HK-2 (cell line): ENCODE measurements at regions not wholly inside any gene's neighbourhood (a gene's known extent, or its start where the extent isn't known, plus 50 kb on each side); places are given as distances from the start of the nearest gene placed in this dataset.

ENCODE experiments used
- DNase-seq: peaks from one replicate; pipeline ENCODE4 v3.0.0-alpha.2; 2018; ENCODE audit not compliant: unreplicated experiment

DNA sequence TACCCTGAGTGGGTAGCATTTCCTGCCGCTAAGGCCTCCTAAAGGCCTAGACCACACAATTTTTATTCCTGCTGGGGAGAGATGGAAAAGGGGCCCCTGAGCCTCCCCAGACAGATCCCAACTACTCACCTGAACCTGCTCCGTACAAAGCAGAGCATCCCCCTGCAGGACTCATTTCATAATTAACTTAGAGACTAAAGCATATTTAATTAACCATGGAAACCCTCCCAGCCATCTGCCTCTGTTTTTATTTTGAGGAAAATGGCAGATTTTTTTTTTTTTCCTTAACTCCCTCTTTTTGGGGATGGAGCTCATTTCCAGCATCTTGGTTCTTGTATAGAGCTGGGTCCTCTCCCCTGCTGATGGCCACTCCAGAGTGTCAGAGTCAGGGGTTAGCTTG lies 96.5 kb upstream of the CRHR1 start:
- DNase-seq = no peak

DNA sequence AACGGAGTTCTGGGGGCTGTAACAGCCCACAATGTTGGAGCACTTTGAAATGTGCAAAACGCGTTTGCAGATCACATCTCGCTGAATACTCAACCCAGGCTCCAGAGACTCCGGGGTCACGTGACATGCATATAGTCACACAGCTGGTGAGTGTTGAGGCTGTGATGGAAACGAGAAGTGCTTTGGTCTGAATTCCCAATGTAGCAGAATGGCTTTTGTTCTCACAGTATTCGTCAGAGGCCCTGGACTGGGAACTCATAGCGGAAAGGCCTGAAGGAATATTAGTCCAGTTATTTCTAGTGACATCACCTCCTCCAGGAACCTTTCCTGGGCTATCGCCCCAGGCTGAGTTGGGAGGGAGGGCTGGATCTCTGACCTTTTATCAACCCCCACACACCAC lies 95.8 kb upstream of the CRHR1 start:
- no peak for DNase-seq

DNA sequence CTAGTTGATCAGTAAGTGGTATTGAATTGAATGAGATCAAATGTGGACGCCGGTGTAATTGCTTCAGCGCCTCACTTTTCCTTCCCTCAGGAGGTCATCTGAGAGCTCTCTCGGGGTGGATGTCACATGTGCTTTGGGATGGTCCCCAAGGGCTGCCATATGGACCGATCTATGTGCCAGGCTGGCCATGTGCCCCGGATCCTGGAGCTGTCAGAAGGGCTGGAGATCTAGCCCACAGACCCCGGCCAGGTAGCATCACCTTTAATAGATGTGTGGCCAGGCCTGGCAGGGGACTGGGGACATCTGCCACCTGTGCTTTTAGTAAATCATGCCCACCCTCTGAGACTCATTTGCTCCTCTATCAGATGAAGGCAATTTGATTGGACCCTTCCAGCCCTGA lies 95.3 kb upstream of the CRHR1 start:
- no peak for DNase-seq

DNA sequence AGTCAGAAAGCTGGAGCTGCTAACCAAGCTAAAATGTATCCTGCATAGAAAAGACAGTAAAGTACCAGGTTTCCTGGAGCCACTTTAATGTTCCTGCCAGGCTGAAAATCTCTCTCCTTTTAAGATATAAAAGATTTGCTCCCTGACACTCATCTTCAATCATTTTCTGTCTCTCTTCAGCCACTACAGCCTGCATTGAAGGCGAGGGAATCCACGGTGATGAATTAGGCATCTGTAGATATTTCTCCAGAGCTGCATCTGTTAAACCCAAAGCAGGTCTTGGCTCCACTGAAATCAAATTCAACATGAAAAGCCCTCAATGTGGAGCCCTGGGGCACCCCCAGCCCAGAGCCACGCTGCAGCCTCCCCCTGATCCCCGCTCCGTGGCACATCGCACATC lies 94.7 kb upstream of the CRHR1 start:
- no peak for DNase-seq

DNA sequence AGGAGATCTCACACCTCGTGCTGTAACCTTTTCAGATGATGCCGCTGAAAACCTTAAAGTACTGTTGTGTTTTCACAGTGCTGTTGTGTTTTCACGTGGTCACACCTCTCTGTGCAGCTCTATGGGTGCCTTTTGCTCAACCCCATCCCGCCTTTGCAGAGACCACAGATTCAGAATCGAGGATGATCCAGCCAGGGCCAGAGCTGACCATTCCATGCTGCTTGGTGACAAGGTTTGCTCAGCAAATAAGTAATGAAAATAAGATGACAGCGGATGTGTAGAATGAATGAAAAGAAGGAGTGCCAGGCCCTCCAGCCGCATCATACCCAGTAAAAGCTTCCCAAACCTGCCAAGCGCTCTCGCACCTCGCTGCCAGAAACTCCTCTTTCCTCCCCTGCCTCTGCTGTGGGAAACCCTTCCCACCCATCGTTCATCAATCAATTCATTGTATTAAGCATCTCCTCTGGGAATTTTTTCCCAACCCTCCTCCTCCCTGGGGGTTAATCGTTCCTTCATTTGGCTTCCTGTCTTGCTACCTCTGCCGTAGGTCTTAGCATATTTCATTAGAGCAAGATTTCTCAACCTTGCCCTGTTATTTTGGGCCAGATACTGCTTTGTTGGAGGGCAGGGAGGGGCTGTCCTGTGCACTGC lies 93.4 kb upstream of the CRHR1 start:
- DNase-seq = no peak

DNA sequence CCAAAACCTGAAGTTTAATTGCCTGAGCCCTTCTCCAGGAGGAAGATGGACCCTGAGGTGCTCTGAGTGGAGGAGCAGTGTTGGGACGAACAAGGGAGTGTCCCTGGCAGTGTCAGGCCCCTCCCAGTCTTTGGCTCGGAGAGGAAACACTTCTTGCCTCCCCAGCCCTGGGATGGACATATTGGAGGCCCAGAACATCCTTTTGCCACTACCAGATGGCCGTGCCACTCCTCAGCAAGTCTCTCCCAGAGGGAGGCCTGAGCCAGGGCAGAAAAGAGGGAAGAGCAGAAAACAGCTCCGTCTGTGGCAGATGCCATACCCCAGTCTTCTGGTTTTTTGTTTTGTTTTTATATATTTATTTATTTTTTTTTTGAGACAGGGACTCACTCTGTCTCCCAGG lies 91.5 kb upstream of the CRHR1 start:
- DNase-seq = no peak

DNA sequence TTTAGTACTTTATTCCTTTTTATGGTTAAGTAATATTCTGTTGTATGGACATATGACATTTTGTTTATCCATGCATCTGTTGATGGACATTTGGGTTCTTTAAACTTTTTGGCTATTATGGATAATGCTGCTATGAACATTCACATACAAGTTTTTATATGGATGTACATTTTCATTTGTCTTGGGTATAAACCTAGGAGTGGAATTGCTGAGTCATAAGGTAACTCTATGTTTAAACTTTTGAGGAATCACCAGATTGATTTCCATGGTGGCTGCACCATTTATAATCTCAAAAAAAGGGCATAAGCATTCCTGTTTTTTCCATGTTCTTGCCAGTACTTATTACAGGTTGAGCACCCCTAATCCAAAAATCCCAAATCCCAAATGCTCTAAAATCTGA lies 90.3 kb upstream of the CRHR1 start:
- no peak for DNase-seq

DNA sequence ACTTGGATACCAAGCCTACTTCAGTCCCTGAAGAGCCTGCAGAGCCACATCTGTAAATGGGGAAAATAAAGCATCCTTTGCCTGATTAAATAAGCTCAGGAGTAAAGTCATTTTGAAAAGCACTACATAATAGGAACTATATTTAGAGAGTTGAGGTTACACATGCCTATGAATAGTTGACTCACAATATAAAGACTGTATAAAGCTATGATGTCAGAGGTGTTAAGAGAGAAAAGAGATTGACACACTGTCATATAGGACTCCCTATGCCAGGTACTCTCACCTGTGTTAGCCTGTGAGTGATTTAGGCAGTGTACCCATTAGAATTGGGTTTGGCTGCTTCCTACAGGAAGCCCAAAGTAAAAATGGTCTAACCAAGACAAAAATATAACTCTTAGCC lies 87.7 kb upstream of the CRHR1 start:
- DNase-seq = no peak

DNA sequence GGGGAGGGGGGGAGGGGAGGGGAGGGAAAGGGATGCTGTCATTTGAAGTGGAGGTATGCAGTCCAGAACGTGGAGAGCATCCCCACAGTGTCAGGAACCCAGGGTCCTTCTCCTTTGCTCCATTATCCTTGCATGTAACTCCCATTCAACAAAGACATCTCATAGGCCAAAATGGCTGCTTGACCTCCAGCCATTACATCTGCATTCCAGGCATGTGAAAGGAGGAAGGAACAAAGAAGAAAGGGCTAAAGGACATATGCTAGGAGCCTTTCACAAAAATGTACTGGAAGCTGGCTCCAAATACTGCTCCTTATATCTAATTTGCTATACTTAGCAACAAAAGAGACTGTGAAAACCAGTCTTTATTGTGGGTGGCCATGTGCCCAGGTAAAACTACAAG lies 87.0 kb upstream of the CRHR1 start:
- DNase-seq = no peak

DNA sequence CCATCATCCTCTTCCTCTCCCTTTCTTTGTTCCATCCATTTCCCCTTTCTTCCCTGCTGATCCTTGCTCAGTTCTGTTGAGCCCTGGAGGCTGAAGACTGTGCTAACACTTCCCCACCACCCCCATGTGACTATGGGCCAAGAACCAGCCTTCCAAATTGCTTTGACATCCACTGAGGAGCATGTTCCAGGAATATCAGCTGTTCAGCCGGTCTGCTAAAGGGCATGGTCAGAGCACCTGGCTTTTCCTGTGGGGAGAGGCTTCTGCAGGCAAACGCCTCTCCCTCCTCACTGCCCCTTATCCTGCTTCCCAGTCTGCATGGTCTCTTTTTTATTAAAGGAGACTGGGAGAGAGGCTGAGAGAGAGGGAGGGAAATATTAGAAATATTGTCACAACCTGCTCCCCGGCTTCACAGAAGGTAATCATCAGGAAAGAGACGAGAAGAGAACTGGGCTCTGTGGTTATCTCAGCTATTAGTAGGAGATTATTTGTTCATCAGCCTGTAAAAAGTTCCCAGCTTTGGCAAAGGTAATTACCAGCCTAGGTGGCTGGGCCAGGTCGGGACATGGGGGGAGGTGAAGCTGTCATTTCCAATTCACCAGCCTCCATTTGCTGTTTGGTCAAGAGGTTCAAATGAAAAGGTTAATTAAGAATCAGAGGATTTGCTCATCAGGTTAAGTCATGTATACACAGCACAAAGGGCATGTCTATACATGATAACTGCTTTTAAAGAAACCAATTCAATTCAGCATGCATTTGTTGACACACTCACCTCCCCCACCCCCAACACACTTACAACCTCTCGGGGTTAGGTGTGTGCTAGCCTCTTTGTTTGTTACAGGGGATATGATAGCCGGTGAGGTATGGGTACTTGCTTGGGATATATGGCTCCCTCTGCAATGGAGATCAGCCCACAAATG lies 83.7 kb upstream of the CRHR1 start:
- DNase-seq = no peak

DNA sequence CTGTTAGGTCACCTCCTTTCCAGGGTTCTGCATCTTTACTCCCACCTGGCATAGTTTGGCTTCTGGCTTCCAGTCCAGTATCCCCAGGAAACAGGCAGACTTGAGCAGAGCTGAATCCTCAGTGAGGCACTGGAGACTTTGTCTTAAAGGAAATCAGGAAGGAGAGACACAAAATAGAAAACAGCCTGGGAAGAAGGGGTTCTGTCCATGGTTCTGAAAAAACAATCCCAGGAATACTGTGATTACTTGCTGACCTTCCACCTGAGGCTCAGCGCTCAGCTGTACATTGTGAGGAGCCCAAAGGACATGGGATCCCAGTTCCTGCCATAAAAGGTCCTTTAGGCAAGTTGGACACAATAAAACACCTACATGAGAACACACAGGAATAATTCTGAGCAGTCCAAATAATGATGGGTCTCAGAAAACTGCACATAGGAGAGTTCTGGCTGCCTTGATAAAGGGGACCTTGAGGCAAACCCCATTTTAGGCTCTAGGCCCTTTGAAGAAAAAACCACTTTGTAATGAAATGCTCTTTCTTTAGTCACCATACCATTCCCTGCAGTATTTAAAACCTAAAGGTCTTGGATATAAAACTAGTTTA lies 81.4 kb upstream of the CRHR1 start:
- no peak for DNase-seq

DNA sequence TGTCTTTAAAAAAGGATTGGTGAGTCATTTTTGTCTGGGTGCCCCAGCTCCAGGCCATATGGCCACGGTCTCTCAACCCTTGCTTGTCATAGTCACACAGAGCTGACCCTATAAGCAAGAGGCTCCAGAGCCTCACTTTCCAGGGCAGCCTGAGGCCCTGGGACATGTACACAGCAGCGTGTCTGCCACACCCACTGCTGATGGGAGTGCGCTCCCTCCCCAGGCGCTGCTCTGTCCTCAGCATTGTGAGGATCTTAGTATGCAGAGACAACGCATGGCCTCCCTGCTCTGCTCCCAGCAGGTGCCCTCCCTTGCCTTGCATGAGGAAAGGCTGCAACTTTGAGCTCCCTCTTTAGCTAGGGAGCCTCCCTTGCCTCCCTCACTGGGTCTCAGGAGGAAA lies 80.8 kb upstream of the CRHR1 start:
- no peak for DNase-seq

DNA sequence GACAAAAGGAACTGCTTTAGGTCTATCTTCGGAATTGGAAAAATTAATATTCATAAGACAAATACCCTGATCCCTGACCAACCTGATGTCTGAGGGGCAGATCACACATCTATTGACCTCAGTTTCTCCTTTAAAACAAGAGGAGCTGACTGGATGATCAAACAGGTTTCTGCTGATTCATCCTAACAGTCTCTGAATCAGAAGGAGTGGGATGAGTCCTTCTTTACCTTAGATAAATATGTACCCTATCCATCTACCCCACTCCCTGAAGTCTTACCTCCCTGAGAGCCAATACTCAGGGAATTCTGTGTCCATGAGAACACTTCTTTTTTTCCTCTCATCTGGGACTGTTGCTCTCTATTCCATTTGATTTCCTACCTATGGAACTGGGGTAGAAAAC lies 80.3 kb upstream of the CRHR1 start:
- no peak for DNase-seq

DNA sequence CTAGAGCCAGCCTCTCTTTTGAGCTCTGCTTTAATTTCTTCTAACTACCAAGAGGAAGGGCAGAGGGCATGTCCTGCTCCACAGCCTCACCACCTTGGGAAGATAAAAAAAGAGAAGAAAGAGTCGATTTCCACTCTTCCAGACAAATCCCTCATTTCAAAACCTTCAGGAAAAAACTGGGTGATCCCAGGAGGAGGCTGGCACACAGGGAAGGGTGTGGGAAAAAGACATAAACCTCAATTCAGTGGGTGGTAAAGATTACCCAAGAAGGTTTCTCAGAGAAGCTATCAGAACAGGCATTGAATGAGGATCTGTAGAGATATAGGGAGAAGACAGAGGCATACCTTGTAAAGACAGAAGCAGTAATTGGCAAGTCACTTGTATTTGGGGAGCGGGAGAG lies 79.9 kb upstream of the CRHR1 start:
- no peak for DNase-seq

DNA sequence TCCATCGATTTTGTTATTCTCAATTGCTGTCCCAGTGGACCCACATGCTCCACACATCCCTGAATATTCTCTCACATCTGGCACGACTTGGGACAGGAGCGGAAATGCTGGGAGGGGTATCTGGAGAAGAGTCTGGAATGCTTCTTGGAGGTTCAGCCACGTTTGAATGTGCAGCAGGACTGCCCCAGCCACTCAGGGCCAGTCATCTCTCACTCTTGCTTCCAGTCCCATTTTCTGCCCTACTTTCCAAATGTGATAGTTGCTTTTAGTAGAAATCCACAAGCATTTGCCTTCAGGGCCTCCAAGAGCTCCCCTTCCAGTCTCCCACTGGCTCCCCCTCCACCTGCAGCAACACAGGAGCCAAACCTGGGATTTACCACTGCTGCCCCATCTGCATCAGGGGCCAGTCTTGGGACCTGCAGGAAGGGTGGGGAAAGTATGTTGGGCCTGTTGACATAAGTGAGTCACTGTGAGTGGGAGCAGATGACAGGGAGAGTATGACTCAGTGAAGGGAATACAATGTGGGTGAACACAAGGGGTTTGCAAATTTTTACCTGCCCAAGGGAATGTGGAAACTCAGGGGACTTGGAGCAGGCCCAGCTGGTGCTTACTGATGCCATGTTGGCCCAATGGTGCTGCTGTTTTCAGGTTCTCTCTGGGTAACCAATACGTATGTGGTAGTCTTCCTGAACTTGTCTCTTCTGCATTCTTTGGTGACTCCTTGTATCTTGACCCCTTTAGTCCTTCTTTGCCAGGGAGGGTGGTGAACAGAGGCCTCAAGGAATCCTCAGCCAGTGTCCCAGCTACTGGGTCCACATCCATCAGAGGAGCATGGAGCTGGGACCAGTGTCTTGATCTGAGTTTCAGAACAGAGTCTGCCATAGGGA lies 78.8 kb upstream of the CRHR1 start:
- DNase-seq = peak; percentile 13

DNA sequence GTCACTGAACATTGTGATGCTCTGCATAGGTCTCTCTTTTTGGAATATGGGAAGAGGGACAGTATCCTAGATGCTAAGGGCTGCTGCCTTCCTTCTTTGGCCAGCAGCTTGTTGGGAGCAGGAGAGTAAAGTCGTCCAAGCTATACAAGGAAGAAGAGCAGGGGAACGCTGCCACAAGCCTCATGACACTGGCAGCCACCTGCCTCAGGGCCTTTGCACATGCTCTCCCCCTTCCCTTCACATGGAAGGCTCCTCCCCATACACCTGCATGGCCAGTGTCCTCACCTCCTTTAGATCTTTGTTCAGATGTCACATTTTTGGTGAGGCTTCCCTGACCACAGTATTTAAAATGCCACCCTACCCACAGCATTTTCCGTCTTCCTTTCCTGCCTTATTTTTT lies 78.1 kb upstream of the CRHR1 start:
- DNase-seq = no peak

DNA sequence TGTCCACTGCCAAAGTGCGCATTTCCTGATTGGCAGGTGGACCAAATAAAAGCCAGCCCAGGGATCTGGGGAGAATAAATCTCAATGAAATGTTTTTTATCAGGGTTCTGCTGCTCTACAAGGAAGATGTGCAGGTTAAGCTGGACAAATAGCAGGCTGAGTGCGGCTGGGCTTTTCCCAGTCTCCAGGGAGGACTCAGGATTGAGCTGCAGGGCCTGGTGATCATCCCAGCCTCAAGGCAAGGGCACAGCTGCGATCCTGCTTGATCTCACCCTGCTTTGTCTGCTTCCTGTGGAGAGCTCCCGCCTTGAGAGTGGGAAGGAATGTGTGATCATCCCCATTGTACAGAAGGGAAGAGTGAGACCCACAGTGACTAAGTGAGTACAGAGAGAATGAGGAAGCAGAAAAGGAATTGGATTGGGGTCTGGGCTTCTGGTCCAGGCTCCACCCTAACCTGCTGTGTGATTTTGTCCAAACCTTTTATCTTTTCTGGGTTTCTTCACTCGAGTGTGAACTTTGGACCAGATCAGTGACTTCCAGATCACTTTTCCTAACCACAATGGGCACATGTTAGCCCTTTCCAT lies 75.3 kb upstream of the CRHR1 start:
- no peak for DNase-seq

DNA sequence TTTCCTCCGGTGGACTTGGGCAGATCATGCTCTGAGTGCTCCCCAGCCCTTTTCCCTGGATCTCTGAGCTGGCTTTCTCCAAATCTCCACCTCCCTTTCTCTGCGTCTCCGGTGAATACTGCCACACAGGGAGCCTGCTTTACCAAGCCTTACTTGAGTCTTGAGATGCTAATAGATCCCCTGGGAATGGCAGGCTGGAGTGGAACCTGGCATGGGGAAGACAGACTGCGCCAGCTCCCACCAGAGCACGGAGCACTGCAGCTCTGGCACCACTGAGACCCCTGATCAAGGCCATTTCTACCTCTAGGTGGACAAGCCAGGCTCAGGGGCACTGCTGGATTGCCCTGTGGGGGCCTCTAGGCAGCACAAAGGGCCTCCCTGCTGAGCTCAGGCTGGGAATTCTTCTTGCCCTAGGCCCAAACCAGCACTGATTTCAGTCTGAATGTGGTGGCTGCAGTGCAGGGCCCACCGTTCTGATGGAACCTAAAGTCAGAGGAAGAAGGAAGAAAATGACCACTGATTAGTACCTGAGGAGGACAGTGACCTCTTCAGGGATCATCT lies 74.3 kb upstream of the CRHR1 start:
- no peak for DNase-seq

DNA sequence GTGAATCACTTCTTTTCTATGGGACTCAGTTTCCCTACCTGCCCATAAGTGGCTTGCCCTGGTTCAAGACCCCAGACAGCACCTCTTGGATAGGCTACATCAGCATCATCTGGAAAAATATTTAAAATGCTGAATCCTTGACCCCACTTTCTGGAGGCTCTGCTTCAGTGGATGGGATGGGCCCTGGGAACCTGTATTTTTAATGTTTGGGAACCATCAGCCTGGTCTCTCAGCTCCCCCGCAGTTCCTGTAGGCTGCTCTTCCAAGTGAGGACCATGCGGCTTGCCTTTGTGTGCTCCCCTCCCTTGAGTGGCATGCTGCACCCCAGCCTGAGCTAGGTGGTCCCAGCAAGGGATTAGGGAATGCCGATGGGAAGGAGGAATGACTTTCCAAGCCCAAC lies 68.3 kb upstream of the CRHR1 start:
- DNase-seq = no peak

DNA sequence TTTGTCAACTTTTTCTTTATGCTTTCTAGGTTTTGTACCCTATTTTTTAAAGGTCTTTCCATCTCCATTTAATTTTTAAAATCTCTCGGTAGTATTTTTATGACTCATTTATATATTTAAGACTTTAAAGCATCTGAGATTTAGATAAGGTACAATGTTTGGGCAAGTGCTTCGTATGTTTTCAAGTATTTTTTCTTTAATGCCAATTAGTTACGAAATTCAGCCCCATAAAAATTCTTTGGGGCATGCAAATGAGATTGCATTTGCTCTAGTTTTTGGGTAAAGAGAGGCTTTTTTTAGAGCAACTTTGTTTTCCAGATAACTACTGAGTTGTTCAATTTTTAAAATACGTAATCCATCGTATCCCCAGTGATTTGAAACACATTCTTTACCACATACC lies 65.3 kb upstream of the CRHR1 start:
- DNase-seq = no peak

DNA sequence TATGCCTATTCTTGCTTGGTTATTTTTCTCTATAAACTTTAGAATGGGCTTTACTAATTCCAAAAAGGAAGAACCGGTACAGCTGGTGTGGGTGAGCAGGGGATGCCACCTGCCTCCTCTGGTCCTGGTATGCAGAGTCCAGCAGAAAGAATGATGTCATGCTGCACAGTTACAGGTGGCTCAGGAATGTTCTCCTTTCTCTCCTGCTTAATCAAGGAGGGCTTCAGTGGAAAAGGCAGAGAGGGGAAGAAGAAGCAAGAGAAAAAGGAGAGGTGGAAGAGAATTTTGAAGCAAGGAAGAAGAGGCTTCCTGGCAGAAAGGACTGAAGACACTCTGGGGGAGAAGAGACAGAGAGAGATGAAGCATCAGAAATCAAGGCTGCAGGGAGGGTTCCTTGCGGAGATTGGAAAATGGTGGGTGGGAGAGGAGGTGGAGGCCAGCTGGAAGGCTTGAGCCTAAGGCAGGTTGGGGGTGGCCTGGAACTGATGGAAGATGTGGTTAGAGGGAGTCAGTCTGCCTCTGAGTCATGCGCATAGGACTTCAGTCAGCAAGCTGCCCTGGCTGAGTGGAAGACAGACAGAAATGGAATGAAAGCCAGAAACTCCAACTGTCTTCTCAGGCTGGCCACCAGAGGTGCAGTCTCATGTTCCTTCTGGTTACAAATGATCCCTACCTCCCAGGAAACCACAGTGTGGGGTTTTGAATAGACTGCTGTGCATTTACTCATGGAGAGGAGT lies 64.6 kb upstream of the CRHR1 start:
- DNase-seq = peak; percentile 57
